GM23338 (cell line): ENCODE measurements at regions not wholly inside any gene's neighbourhood (a gene's known extent, or its start where the extent isn't known, plus 50 kb on each side); places are given as distances from the start of the nearest gene placed in this dataset.

ENCODE experiments used
- CREB1 ChIP-seq: fragments of 250-450 bp; sonication (Bioruptor Pico); IDR thresholded peaks from 2 replicates; pipeline ENCODE4 v1.5.0; 2020; ENCODE audit warnings: low read depth, mild to moderate bottlenecking, moderate library complexity
- EZH2 ChIP-seq: fragments of 200-600 bp; sonication (generic); IDR thresholded peaks from one replicate; pipeline ENCODE4 v1.8.0; 2017; ENCODE audit warnings: antibody characterized with exemption, mild to moderate bottlenecking, low read depth; ENCODE audit not compliant: unreplicated experiment
- EZH2phosphoT487 ChIP-seq: fragments of 200-600 bp; sonication (generic); IDR thresholded peaks from one replicate; pipeline ENCODE4 v1.8.1; 2018; ENCODE audit warnings: antibody characterized with exemption; ENCODE audit not compliant: unreplicated experiment
- JUNB ChIP-seq: IDR thresholded peaks from one replicate; pipeline ENCODE4 v1.6.1; 2016; ENCODE audit warnings: antibody characterized with exemption; ENCODE audit not compliant: unreplicated experiment
- NANOG ChIP-seq: IDR thresholded peaks from 2 replicates; pipeline ENCODE4 v1.6.1; 2016; ENCODE audit warnings: antibody characterized with exemption, borderline replicate concordance
- POLR2AphosphoS5 ChIP-seq: IDR thresholded peaks from 2 replicates; pipeline ENCODE4 v1.6.1; 2016; ENCODE audit warnings: antibody characterized with exemption, low read depth
- STAT1 ChIP-seq: IDR thresholded peaks from one replicate; pipeline ENCODE4 v1.6.1; 2016; ENCODE audit warnings: antibody characterized with exemption; ENCODE audit not compliant: unreplicated experiment
- ZNF114 ChIP-seq: fragments of 250-450 bp; sonication (Bioruptor Pico); IDR thresholded peaks from 2 replicates; pipeline ENCODE4 v1.5.0; 2020; ENCODE audit warnings: mild to moderate bottlenecking, moderate library complexity
- ZNF331 ChIP-seq: fragments of 250-450 bp; sonication (Bioruptor Pico); IDR thresholded peaks from 2 replicates; pipeline ENCODE4 v1.5.0; 2020; ENCODE audit warnings: low read depth, mild to moderate bottlenecking, moderate library complexity
- TF ChIP-seq, protein P1 (sequence below), 2 experiments: fragments of 200-600 bp in 1 of 2; sonication (generic) in 1 of 2; conservative IDR thresholded peaks; 2 replicates each; pipeline versions ENCODE4 v1.5.1 to v1.6.1; 2016 to 2017; ENCODE audit warnings: antibody characterized with exemption in 2 of 2, low read depth in 2 of 2, mild to moderate bottlenecking in 2 of 2, moderate library complexity in 1 of 2
- TF ChIP-seq, protein P2 (sequence below): IDR thresholded peaks from one replicate; pipeline ENCODE4 v1.6.1; 2018; ENCODE audit warnings: antibody characterized with exemption; ENCODE audit not compliant: unreplicated experiment

GRCh38 chr2:198916548-198917080 is 541.1 kb downstream of the SATB2 start:
- TF ChIP-seq, protein P1, sequence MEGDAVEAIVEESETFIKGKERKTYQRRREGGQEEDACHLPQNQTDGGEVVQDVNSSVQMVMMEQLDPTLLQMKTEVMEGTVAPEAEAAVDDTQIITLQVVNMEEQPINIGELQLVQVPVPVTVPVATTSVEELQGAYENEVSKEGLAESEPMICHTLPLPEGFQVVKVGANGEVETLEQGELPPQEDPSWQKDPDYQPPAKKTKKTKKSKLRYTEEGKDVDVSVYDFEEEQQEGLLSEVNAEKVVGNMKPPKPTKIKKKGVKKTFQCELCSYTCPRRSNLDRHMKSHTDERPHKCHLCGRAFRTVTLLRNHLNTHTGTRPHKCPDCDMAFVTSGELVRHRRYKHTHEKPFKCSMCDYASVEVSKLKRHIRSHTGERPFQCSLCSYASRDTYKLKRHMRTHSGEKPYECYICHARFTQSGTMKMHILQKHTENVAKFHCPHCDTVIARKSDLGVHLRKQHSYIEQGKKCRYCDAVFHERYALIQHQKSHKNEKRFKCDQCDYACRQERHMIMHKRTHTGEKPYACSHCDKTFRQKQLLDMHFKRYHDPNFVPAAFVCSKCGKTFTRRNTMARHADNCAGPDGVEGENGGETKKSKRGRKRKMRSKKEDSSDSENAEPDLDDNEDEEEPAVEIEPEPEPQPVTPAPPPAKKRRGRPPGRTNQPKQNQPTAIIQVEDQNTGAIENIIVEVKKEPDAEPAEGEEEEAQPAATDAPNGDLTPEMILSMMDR (conservative IDR thresholded peaks at IDR 0.05; ENCODE audit: low read depth in 2 of 2), result no peak
- no peak for TF ChIP-seq EZH2
- TF ChIP-seq POLR2AphosphoS5, result no peak
- no peak for TF ChIP-seq STAT1
- TF ChIP-seq ZNF114 (CRISPR knock-in tag), result no peak
- TF ChIP-seq EZH2phosphoT487, result no peak
- TF ChIP-seq CREB1 (CRISPR knock-in tag), result no peak
- TF ChIP-seq, protein P2, sequence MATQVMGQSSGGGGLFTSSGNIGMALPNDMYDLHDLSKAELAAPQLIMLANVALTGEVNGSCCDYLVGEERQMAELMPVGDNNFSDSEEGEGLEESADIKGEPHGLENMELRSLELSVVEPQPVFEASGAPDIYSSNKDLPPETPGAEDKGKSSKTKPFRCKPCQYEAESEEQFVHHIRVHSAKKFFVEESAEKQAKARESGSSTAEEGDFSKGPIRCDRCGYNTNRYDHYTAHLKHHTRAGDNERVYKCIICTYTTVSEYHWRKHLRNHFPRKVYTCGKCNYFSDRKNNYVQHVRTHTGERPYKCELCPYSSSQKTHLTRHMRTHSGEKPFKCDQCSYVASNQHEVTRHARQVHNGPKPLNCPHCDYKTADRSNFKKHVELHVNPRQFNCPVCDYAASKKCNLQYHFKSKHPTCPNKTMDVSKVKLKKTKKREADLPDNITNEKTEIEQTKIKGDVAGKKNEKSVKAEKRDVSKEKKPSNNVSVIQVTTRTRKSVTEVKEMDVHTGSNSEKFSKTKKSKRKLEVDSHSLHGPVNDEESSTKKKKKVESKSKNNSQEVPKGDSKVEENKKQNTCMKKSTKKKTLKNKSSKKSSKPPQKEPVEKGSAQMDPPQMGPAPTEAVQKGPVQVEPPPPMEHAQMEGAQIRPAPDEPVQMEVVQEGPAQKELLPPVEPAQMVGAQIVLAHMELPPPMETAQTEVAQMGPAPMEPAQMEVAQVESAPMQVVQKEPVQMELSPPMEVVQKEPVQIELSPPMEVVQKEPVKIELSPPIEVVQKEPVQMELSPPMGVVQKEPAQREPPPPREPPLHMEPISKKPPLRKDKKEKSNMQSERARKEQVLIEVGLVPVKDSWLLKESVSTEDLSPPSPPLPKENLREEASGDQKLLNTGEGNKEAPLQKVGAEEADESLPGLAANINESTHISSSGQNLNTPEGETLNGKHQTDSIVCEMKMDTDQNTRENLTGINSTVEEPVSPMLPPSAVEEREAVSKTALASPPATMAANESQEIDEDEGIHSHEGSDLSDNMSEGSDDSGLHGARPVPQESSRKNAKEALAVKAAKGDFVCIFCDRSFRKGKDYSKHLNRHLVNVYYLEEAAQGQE, result no peak
- no peak for TF ChIP-seq JUNB
- no peak for TF ChIP-seq NANOG
- TF ChIP-seq ZNF331 (CRISPR knock-in tag), result no peak
